ENCODE measurements at regions not wholly inside any gene's neighbourhood (a gene's known extent, or its start where the extent isn't known, plus 50 kb on each side); places are given as distances from the start of the nearest gene placed in this dataset.

- no peak for DNase-seq (ENCODE audit: extremely low read depth, low read depth, low spot score)
Measured at GRCh38 chr10:107829161-107829560, 664.7 kb upstream of the SORCS1 start.

DNA sequence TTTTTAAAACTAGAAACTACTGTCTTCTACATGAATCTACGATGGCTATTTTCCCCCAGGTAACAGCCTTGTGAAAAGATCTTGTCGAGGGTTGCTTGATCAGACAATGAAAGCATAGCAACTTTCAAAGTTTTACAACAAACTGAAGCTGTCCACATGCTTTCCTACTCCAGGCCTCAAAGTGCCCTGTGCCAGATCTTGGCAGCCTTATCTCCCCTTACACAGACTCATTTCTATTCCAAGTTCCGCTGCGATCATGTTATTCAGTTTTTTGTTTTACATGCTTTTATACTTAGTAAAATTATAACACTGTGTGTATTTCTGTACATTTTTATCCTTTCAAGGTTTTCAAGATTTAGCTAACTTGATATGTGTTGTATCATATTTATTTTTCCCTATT, 661.7 kb upstream of the SORCS1 start:
- no peak for DNase-seq (ENCODE audit: extremely low read depth, low read depth, low spot score)

DNA sequence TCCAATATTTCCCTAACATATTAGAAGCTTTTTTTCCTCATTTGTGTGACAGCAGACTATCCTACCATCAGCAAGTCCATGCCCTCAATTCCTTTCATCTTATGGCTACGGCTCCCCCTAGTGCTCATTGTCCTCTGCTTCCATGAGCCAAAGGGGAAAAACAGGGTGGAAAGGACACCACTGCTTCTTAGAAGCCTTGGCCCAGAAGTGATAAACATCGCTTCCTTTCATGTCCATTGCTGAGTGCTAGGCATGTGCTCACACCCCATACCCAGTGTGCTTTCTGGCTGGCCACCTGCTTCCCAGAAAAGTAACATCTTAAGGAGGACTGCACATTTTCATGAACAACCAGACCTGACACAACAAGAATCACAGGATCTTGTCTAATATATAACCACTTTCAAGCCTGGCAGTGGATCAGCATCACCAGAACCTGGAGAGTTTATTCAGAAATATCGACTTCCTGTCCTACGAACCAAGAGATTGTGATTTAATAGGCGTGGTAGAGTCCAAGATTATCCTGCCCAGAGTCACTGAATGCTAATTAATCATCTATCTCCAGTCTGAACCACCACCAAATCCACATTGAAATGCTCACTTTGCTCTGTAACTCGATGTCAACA, 650.5 kb upstream of the SORCS1 start:
- DNase-seq (ENCODE audit: extremely low read depth, low read depth, low spot score) = peak; percentile 27

- no peak for DNase-seq (ENCODE audit: extremely low read depth, low read depth, low spot score)
Measured at GRCh38 chr10:107813451-107814162, 649.1 kb upstream of the SORCS1 start.

DNA sequence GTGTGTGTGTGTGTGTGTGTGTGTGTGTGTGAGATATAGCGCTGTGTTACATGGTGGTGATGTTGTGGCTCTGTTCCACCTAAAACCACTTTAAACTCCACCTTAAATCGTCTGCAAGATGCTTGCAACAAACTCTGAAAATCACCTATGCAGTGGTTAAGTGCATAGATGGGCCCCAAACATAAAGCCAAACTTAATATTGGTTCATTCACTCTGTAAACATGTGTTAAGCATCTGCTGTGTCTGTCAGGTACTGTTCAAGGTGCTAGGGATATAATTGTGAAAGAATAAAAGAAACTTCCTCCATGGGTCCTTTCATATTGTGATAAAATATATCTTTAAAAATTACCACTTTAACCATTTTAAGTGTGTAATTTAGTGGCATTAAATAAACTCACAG, 645.4 kb upstream of the SORCS1 start:
- no peak for DNase-seq (ENCODE audit: extremely low read depth, low read depth, low spot score)

DNA sequence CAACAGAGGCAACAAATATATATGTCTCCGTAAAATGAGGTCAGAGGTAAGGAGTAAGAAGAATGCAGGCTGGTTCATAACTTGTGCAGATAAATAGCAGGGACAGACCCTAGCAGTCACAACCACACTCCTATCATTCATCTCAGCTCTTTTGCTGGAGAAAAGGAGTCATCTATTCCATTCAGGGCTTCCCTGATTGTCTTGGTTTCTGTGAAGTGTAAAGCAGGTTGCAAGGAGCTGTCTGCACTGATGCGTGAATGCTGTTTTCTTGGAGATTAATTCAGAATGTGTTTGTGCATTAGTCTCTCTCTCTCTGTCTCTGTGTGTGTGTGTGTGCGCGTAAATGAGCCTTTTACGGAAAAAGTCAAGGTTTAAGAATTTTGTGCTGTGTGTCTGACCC, 643.3 kb upstream of the SORCS1 start:
- DNase-seq (ENCODE audit: extremely low read depth, low read depth, low spot score) = no peak

- DNase-seq (ENCODE audit: extremely low read depth, low read depth, low spot score) = no peak
Measured at GRCh38 chr10:107806026-107806425, 641.5 kb upstream of the SORCS1 start.

- DNase-seq (ENCODE audit: extremely low read depth, low read depth, low spot score) = no peak
Measured at GRCh38 chr10:107803546-107803945, 639.0 kb upstream of the SORCS1 start.

- DNase-seq (ENCODE audit: extremely low read depth, low read depth, low spot score) = no peak
Measured at GRCh38 chr10:107800061-107800460, 635.6 kb upstream of the SORCS1 start.

DNA sequence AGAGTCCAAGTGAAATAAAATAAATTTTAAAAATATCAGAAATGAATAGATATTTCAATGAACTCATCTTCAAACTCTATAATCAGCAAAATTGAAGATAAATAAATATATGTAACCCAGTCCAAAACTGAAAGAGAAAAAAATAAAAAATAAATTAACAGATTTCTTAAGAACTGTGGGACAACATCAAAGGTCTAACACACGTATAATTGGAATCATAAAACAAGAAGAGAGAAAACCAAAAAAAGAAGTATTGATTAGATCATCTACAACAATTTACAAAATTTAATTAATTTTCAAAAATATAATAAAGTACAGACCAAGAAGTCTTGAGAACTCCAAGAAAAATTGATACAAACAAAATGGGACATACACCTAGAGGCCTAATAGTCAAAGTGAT, 625.8 kb upstream of the SORCS1 start:
- DNase-seq (ENCODE audit: extremely low read depth, low read depth, low spot score) = no peak

DNA sequence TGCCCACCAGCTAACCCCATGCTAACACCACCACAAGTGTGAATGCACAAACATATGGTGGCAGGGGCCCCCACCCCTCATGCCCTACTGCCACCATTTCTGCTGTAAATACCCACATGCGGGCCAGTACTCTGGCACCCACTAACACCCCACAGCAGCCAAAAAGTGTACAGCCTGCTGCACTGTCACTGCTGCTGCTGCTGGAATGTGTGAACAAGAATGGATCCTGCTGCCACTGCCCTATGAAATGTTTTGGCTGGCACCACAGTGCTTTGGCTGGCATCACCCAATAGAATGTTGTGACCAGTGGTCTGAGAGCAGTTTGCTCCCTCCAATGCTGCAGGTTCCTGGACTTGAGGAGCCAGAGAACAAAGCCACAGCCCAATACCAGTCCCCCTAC, 606.6 kb upstream of the SORCS1 start:
- no peak for DNase-seq (ENCODE audit: extremely low read depth, low read depth, low spot score)

DNA sequence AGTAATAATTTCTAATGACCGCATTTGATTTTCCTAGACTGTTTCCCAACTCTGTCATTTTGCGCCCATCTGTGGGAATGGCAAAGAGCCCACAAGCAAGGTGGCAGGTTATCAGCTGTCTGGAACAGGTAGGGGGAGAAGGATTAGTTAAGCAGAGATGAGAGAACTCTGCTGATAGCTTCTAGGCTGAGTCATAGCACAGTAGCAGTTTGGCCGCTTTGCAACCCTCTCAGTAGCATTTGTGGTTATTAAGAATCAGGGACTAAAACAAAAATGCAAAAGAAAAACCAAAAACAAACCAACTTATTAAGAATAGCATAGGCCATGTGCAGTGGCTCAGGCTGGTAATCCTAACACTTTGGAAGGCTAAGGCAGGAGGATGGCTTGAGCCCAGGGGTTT, 602.7 kb upstream of the SORCS1 start:
- no peak for DNase-seq (ENCODE audit: extremely low read depth, low read depth, low spot score)

- DNase-seq (ENCODE audit: extremely low read depth, low read depth, low spot score) = no peak
Measured at GRCh38 chr10:107754814-107755213, 590.3 kb upstream of the SORCS1 start.

DNA sequence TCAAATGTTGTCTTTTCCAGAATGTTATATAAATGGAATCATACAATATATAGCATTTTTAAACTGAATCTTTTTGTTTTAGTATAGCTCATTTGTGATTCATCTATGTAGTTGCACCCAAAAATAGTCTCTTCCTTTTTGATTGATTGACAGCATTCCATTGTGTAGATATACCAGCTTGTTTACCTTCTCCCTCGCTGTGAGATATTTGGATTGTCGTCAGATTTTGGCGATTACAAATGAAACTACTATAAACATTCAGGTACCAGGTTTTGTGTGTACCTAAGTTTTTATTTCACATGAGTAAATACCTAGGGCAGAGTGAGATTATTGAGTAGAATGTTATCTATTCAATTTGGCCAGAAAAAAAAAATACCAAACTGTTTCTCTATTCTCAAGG, 584.7 kb upstream of the SORCS1 start:
- DNase-seq (ENCODE audit: extremely low read depth, low read depth, low spot score) = no peak

DNA sequence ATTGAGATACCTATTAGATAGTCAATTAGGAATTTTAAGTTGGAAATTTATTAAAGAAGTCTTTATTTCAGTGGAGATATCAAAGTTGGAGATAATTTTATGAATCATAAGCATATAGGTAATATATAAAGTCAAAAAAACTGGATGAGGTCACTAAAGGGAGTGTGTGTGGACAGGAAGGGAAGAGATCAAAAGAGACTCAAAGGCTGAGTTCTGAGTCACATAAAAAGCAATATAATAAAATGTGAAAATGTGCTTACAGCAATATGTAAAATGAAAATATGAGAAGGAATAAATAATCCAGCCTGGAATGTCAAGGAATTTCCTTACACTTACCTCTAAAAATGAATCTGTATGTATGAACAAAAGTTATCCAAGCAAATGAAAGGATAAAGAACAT, 583.3 kb upstream of the SORCS1 start:
- DNase-seq (ENCODE audit: extremely low read depth, low read depth, low spot score) = no peak

DNA sequence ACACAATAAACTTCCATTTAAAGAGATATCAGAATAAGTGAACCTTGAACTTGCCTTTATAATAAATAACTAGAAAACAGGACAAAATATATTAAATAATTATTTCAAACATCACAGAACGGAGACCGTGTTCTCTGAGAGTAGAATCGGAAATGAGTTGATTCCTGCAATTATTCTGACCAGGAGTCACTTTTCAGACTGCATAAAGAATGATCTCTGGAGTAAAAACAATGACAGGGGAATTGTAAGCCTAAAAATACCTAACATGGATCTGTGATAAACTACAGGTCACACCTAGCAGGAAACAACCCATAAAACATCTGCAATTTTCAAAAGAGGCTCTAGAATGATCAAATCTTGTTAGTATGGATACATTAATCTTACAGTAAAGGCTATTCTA, 577.5 kb upstream of the SORCS1 start:
- DNase-seq (ENCODE audit: extremely low read depth, low read depth, low spot score) = peak; percentile 73

- DNase-seq (ENCODE audit: extremely low read depth, low read depth, low spot score) = peak; percentile 71
Measured at GRCh38 chr10:107740962-107741690, 576.6 kb upstream of the SORCS1 start.

DNA sequence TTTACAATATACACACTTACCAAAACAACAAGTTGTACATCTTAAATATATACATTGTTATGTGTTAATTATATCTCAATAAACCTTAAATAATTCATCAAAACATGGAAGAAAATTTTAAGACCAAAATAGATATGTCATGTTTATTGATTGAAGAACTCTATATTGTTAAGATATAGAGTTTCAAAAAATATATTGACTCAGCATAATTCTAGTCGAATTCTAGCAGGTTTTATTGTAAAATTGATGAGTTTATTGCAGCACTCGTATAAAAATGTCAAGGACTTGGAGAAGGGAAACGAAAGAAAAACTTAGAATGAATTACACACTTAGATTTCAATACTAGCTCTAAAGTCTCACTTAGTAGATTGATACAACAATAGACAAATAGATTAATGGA, 575.4 kb upstream of the SORCS1 start:
- DNase-seq (ENCODE audit: extremely low read depth, low read depth, low spot score) = no peak

DNA sequence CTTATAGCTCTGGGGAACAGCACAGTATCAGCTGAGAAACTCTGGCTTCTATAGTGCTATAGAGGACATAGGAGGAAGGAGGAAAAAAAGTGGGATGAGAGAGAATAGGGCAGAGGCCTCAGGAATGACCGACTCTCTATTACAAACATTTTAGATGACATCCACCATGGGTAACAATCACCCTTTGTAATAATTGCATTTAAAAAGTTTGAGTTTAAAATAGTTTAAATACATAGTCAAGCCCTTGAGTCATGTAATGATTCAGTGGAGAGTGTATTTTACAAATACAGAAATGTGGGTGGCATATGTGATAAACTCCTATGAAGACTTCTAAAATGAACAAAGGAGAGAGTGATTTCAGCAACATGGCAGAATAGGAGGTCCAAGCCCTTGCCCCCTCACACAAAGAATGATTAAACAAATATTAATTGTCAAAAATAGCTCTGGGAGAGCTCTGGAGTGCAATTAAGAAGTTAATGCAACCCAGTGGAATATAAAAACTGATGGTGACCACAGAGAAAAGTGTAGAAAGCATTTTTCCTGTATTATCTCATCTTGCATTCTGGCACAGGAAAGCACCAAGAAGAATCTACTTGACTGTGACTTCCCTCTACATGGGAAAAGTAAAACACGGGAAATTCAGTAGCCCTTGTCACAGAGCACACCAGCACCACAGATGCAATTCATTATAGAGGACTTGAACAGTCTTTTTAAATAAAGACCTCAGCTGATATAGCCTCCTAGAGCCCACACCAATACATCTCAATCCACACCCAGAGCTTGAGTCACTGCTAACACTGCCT, 569.0 kb upstream of the SORCS1 start:
- no peak for DNase-seq (ENCODE audit: extremely low read depth, low read depth, low spot score)

DNA sequence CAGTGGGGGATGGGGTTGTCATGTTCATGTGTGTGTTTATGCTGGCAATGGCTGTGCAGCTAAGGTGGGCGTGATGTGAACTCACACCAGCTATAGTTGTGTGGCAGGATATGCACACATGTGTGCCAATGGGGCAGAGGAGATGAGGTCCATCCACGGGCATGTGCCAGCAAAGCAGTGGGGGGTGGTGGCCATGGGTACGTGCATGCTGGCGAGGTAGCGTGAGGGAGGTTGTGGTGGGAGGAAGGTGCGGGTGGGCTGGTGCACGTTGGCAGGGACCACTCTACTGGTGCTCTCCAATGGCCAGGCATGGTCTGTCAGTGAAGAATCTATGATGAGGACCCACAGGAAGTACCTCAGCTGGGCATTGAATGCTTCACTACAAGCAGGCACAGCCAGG, 567.5 kb upstream of the SORCS1 start:
- DNase-seq (ENCODE audit: extremely low read depth, low read depth, low spot score) = no peak

DNA sequence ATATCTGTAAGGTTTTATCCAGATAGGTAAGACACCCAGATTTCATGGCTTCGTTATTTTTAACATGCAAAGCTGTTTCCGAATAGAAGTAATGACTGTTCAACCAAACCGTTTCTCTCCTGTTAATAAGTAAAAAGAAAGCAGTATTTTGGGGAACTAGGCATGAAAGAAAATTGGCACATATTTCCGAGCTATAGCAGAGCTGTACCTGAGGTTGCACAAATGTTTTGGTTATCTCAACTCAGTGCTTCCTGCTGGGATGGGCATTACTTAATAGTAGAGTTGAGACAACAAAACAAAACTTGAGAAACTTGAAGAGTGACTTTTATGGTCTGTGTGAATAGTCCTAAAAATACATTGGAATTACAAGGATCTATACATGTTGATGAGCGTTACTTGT, 564.3 kb upstream of the SORCS1 start:
- no peak for DNase-seq (ENCODE audit: extremely low read depth, low read depth, low spot score)
